HEK293T (cell line): ENCODE measurements at regions not wholly inside any gene's neighbourhood (a gene's known extent, or its start where the extent isn't known, plus 50 kb on each side); places are given as distances from the start of the nearest gene placed in this dataset.

Experiments
- BHLHE40 ChIP-seq: fragments of 450-650 bp; IDR thresholded peaks from 2 replicates; pipeline ENCODE4 v1.6.1; 2016; ENCODE audit warnings: mild to moderate bottlenecking, moderate library complexity, borderline replicate concordance
- FOXM1 ChIP-seq: fragments of 450-650 bp; IDR thresholded peaks from 2 replicates; pipeline ENCODE4 v1.6.1; 2017; ENCODE audit warnings: mild to moderate bottlenecking, borderline replicate concordance
- L3MBTL2 ChIP-seq: fragments of 450-650 bp; conservative IDR thresholded peaks from 2 replicates; pipeline ENCODE4 v1.6.1; 2016; ENCODE audit warnings: mild to moderate bottlenecking
- SP1 ChIP-seq: fragments of 450-650 bp; IDR thresholded peaks from 2 replicates; pipeline ENCODE4 v1.6.1; 2017
- SUZ12 ChIP-seq: fragments of 450-650 bp; IDR thresholded peaks from 2 replicates; pipeline ENCODE4 v1.6.1; 2016; ENCODE audit warnings: mild to moderate bottlenecking

DNA sequence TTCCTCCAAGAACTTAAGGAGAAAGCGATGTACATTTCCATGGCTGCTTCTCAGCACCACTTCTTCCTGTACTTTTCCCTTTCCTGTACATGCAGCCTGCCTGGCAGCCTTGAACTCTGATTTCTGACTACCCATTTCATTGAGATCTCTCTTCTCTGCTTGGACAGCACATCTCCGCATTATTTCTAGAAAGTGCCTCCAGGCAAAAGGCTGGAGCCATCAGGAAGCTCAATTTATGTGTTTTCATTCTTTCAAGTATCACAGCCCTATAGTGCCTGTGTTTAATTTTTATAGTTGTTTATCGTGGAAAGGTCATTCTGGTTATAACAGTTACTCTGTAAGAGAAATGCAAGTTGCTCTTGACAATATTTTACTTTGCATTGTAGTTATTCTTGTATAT is 688.0 kb upstream of the ANKRD30A start:
- TF ChIP-seq SP1 (no peak), FOXM1 (no peak), L3MBTL2 (no peak), BHLHE40 (no peak), SUZ12 (no peak)
